ENCODE measurements at regions not wholly inside any gene's neighbourhood (a gene's known extent, or its start where the extent isn't known, plus 50 kb on each side); places are given as distances from the start of the nearest gene placed in this dataset.

GRCh38 chr10:45064998-45065397 lies 64.3 kb downstream of the ZNF22 start:
- TF ChIP-seq POLR2A (IDR thresholded peaks at IDR 0.05) (no peak), CTCF (IDR thresholded peaks at IDR 0.05) (no peak)

Data from esophagus squamous epithelium (tissue), 4 donors.